ENCODE measurements at regions not wholly inside any gene's neighbourhood (a gene's known extent, or its start where the extent isn't known, plus 50 kb on each side); places are given as distances from the start of the nearest gene placed in this dataset.

GRCh38 chr1:68285046-68285445, 52.7 kb upstream of the WLS start:
- TF ChIP-seq EP300 (IDR thresholded peaks at IDR 0.05) (no peak), CTCF (IDR thresholded peaks at IDR 0.05) (no peak), POLR2AphosphoS5 (IDR thresholded peaks at IDR 0.05) (no peak), POLR2A (IDR thresholded peaks at IDR 0.05; ENCODE audit: low read depth) (no peak)

Measured in esophagus muscularis mucosa (tissue), 4 donors.